ENCODE measurements at regions not wholly inside any gene's neighbourhood (a gene's known extent, or its start where the extent isn't known, plus 50 kb on each side); places are given as distances from the start of the nearest gene placed in this dataset.

DNA sequence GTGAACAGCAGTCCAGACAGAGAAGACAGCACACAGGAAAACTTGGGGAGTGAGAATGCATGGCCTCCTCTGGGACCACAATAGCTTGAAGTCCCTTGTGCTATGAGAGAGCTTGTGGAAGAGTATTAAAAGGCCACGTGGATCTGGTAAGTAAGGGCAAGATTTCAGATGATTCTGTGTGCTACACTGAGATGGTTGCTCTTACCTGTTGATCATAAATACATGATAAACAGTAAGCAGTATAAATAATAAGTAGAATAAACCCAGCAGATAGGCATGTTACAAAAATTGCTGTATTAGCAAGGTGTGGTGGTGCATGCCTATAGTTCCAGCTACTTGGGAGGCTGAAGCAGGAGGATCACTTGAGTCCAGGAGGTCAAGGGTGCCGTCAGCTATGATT lies 150.4 kb upstream of the ZC3H11B start:
- Histone ChIP-seq H4K20me1 (ENCODE audit: low read depth, low read length) (no peaks in the 10 kb centered on the region), H3K36me3 (ENCODE audit: low read length) (no peaks in the 10 kb centered on the region), H3K9me2 (replicated peaks; ENCODE audit: insufficient read depth, low read length) (no peaks in the 10 kb centered on the region), H3K27me3 (ENCODE audit: low read length) (no peaks in the 10 kb centered on the region), H2AFZ (ENCODE audit: low read depth, low read length, severe bottlenecking) (no peak overlapping the region), H3K9ac (ENCODE audit: low read length) (no peak overlapping the region), H3K4me2 (ENCODE audit: low read depth, low read length, poor library complexity, severe bottlenecking) (no peak overlapping the region), H3K9me3 (ENCODE audit: insufficient read depth, low read length) (no peaks in the 10 kb centered on the region), H3K79me2 (ENCODE audit: insufficient read depth, low read length) (no peaks in the 10 kb centered on the region), H3K27ac (ENCODE audit: low read depth, low read length) (no peak overlapping the region), H3K4me3 (ENCODE audit: insufficient read depth, low read length, poor library complexity, severe bottlenecking) (no peak overlapping the region), H3F3A (ENCODE audit: insufficient read depth) (no peaks in the 10 kb centered on the region)
- TF ChIP-seq, protein P1, sequence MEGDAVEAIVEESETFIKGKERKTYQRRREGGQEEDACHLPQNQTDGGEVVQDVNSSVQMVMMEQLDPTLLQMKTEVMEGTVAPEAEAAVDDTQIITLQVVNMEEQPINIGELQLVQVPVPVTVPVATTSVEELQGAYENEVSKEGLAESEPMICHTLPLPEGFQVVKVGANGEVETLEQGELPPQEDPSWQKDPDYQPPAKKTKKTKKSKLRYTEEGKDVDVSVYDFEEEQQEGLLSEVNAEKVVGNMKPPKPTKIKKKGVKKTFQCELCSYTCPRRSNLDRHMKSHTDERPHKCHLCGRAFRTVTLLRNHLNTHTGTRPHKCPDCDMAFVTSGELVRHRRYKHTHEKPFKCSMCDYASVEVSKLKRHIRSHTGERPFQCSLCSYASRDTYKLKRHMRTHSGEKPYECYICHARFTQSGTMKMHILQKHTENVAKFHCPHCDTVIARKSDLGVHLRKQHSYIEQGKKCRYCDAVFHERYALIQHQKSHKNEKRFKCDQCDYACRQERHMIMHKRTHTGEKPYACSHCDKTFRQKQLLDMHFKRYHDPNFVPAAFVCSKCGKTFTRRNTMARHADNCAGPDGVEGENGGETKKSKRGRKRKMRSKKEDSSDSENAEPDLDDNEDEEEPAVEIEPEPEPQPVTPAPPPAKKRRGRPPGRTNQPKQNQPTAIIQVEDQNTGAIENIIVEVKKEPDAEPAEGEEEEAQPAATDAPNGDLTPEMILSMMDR (IDR thresholded peaks at IDR 0.05; ENCODE audit: insufficient read depth, low read length, poor library complexity, severe bottlenecking), result no peak
- TF ChIP-seq EZH2phosphoT487 (conservative IDR thresholded peaks at IDR 0.05; ENCODE audit: low read length), result no peak

DNA sequence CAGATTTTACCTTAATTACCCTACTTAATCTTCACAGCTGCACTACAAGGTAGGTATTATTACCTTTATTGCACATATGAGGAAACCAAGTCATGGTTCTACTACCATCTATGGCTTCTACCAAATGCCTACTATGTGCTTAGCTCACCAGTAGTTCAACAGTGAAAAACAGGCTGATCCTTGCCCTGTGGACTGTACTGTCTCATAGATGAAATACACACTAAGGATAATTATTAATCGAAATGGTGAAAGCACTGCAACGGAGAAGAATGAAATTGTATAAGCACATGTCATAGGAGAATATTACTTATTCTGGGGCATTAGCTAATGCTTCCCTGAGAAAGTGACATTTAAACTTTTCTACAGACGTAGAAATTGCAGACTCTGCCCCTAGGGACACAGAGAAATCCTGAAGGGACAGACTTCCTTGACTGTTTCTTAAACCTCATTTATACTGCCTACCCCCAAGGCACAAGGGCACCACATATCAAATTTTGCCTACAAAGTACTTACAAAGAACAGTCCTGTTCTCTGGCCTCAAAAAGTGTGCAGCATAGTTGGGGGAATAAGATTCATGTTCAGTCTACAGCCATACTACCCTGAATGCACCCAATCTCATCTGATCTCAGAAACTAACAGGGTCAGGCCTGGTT lies 148.4 kb upstream of the ZC3H11B start:
- Histone ChIP-seq H3K9me2 (replicated peaks; ENCODE audit: insufficient read depth, low read length) (no peaks in the 10 kb centered on the region), H3K9me3 (ENCODE audit: insufficient read depth, low read length) (no peaks in the 10 kb centered on the region), H2AFZ (ENCODE audit: low read depth, low read length, severe bottlenecking) (no peak overlapping the region), H3K4me2 (ENCODE audit: low read depth, low read length, poor library complexity, severe bottlenecking) (no peak overlapping the region), H3K27me3 (ENCODE audit: low read length) (no peaks in the 10 kb centered on the region), H3K4me3 (ENCODE audit: insufficient read depth, low read length, poor library complexity, severe bottlenecking) (no peak overlapping the region), H4K20me1 (ENCODE audit: low read depth, low read length) (no peaks in the 10 kb centered on the region), H3K9ac (ENCODE audit: low read length) (no peak overlapping the region), H3K27ac (ENCODE audit: low read depth, low read length) (no peak overlapping the region), H3K79me2 (ENCODE audit: insufficient read depth, low read length) (no peaks in the 10 kb centered on the region), H3K36me3 (ENCODE audit: low read length) (no peaks in the 10 kb centered on the region), H3F3A (ENCODE audit: insufficient read depth) (no peaks in the 10 kb centered on the region)
- TF ChIP-seq, protein P1 (IDR thresholded peaks at IDR 0.05; ENCODE audit: insufficient read depth, low read length, poor library complexity, severe bottlenecking), result no peak
- TF ChIP-seq EZH2phosphoT487 (conservative IDR thresholded peaks at IDR 0.05; ENCODE audit: low read length), result no peak

DNA sequence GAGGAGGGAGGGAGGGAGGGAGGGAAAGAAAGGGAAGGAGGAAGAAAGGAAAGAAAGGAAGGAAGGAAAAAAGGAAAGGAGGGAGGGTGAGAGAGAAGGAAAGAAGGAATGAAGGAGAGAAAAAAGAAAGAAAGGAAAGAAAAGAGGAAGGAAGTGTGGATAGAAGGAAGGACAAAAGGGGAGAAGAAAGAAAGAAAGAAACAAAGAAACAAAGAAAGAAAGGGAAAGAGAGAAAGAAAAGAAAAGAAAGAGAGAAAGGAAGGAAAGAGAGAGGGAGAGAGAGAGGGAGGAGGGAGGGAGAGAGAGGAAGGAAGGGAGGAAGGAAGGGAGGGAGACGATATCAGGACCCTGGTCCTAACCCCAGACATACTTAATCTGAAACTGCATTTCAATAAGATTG lies 146.2 kb upstream of the ZC3H11B start:
- no peak overlapping the region for H3K4me3 ChIP-seq (ENCODE audit: insufficient read depth, low read length, poor library complexity, severe bottlenecking)
- no peaks in the 10 kb centered on the region for H3K27me3 ChIP-seq (ENCODE audit: low read length)
- H3K9me2 ChIP-seq (replicated peaks; ENCODE audit: insufficient read depth, low read length), result no peaks in the 10 kb centered on the region
- no peak overlapping the region for H3K9ac ChIP-seq (ENCODE audit: low read length)
- no peak overlapping the region for H3K4me2 ChIP-seq (ENCODE audit: low read depth, low read length, poor library complexity, severe bottlenecking)
- H2AFZ ChIP-seq (ENCODE audit: low read depth, low read length, severe bottlenecking), result no peak overlapping the region
- no peaks in the 10 kb centered on the region for H3K36me3 ChIP-seq (ENCODE audit: low read length)
- no peaks in the 10 kb centered on the region for H3K9me3 ChIP-seq (ENCODE audit: insufficient read depth, low read length)
- H3K79me2 ChIP-seq (ENCODE audit: insufficient read depth, low read length), result no peaks in the 10 kb centered on the region
- H4K20me1 ChIP-seq (ENCODE audit: low read depth, low read length), result no peaks in the 10 kb centered on the region
- no peak overlapping the region for H3K27ac ChIP-seq (ENCODE audit: low read depth, low read length)
- TF ChIP-seq, protein P1 (IDR thresholded peaks at IDR 0.05; ENCODE audit: insufficient read depth, low read length, poor library complexity, severe bottlenecking), result no peak
- no peak for TF ChIP-seq EZH2phosphoT487 (conservative IDR thresholded peaks at IDR 0.05; ENCODE audit: low read length)
- no peaks in the 10 kb centered on the region for H3F3A ChIP-seq (ENCODE audit: insufficient read depth)
